Hippocampal formation (tissue), 2 donors: ENCODE measurements at regions not wholly inside any gene's neighbourhood (a gene's known extent, or its start where the extent isn't known, plus 50 kb on each side); places are given as distances from the start of the nearest gene placed in this dataset.
"Not testable (repeated sequence)": the region's sequence is repeated elsewhere in the genome, so short reads cannot be mapped to it uniquely, and the experiment has no call there.

Experiments
- DNase-seq, 2 donors: peaks; one replicate each; lab custom pipeline; 2025; lab: John Stamatoyannopoulos, UW

DNA sequence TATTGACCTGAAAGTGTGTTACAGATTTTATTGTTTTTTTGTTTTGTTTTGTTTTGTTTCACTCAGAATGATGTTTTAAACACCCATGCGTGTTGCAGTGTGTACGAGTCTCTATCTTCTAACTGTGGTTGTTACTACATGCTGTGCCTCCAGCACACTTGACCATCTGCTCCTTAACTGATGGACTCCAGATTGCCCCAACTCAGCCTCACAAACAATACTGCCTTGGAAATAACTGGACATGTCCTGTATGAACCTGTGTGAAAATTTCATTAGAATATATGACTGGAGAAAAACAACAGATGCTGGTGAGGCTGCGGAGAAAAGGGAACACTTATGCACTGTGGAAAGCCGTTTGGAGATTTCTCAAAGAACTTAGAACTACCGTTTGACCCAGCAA, 68.7 kb upstream of the HAND1 start:
- no peak for DNase-seq

DNA sequence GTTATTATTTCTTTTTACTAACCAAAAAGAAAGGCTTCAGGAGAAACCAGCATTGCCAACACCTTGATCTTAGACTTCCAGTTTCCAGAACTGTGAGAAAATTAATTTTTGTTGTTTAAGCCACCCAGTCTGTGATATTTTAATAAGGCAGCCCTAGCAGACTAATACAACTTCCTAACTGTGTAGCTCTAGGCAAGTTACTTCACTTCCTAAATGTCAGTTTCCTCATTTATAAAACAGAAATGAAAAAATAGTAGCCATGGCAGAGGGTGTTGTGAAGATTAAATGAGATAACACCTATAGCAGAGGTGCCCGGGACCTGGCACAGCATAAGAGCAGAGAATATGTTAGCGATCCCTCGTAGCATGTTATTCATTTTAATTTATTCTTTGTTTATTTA, 66.6 kb upstream of the HAND1 start:
- no peak for DNase-seq

DNA sequence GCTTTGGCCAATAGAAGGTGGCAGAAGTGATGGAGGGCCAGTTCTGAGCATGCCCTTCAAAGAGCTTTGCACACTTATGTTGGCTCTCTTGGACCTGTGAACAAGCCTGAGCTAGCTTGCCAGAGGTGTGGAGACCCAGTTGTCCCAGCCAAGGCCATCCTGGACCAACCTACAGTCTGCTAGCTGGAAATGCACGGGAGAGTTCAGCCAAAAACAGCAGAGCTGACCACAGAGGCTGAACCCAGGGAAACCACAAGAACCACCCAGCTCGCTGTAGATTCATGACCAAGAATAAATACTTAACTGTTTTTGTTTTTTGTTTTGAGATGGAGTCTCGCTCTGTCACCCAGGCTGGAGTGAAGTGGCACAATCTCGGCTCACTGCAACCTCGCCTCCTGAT, 65.4 kb upstream of the HAND1 start:
- DNase-seq = no peak

DNA sequence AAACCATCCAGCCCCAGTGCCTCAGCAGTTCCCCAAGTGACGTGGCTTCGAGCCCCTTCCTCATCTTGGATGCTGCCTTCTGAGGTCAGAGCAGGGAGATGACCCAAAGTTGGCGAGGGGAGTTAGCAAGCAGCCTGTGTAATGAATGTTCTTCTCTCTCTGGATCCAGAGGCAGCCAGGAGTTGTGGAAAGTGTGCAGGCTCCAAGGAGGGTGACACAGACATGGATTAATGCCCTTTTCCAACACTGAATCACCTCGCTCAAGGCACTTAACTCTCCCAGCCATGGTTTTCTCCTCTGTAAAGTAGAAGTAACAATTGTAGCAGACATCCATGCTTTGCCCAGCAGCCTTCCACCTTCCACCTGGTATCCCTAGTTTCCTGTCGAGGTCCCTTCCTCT, 64.6 kb upstream of the HAND1 start:
- DNase-seq = no peak

DNA sequence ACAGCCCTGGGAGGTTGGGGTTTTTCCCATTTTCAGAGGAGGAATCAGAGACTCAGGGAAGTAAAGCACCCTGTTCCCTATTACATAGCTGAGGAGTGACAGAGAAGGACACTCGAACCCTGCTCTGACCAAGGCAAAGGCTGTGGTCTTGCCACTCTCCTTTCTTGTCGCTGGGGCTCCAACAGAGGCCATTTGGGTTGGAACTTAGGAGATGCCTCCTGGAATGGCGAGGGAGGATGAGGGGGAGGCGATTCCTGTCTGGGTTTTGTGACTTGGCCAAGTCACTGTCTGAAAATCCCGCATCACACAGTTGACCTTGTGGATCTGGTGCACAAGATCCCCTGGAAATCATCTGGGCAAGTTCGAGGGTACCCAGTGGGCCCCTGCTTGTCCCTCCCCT, 64.0 kb upstream of the HAND1 start:
- no peak for DNase-seq

DNA sequence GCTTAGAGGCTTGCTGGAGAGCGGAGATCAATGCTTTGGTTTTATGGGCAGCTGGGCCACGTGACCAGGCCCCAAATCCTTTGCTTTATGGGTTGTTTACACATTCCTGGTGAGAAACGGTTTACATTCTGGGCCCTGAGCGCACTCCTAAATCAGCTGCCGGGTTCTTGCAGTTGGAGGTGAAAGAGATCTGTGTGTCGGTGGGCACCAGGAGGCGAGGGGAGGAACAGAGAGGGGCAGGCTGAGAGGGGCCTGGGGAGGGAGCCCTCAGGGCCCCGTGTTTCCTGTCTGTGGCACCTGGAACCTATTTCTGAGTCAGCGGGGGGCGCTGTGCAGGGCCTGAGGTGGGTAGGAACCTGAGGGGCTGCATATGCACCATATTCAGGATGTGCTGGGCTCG, 63.5 kb upstream of the HAND1 start:
- DNase-seq = no peak

DNA sequence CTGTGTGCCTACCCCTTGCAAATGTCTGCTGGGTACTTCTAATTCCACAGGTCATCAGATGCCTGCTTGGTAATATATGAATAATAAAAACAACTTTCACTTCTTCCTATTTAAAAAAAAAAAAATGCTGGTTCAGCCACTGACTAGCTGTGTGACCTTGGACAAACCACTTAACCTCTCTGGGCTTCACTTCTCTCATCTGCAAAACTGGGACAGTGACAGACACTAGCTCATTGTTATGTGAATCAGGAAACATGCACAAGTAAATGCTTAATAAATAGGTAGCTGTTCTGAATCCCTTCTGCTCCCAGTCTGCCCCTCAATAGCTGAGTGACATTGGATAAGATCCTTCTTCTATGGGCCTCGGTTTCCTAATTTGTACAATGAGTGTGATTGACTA, 62.6 kb upstream of the HAND1 start:
- no peak for DNase-seq

DNA sequence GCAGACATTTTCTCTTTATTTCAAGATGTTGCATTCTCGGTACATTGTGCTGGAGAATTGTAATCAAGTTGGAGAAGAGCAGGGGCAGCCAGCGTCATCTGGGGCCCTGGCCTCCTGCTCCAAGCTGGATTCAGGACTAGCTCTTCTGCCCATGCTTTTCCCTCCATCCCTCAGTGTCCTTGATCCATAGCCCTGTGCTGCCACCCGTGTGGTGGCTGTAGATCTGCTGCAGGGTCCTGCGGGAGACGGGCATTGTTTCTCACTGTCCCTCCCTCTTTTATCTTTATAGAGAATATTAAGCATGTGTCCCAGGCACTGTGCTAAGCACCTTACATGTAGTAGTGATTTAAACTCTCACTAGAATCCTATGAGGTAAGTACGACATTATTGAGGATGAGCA, 60.5 kb upstream of the HAND1 start:
- DNase-seq = no peak

DNA sequence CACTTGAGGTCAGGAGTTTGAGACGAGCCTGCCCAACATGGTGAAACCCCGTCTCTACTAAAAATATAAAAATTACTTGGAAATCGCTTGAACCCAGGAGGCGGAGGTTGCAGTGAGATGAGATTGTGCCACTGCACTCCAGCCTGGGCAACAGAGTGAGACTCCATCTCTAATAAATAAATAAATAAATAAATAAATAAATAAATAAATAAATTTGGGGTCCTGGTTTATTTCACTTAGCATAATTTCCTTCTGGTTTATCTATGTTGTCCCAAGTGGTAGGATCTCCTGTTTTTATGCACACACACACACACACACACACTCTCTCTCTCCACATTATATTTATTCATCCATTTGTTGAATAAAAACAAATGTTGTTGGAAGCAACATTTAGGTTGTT, 58.4 kb upstream of the HAND1 start:
- DNase-seq = not testable (repeated sequence)

DNA sequence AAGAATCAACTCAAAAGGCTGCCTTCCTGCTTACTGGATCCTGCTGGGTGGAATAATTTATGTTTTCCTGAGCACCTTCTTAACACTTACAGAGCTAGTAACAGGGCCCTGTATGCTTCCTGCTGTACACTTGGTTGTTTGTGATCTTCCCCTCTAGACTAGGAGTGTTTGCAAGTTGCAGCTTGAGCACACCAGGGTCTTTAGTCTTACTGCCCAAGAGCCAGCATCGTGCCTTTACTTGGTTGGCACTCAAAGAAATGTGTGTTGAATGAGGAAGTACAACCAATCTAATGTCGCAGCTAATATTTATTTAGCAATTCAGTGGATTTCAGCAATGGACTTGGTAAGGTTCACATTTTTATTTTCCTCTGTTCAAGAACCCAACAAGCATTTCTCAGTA, 57.5 kb upstream of the HAND1 start:
- DNase-seq = no peak

DNA sequence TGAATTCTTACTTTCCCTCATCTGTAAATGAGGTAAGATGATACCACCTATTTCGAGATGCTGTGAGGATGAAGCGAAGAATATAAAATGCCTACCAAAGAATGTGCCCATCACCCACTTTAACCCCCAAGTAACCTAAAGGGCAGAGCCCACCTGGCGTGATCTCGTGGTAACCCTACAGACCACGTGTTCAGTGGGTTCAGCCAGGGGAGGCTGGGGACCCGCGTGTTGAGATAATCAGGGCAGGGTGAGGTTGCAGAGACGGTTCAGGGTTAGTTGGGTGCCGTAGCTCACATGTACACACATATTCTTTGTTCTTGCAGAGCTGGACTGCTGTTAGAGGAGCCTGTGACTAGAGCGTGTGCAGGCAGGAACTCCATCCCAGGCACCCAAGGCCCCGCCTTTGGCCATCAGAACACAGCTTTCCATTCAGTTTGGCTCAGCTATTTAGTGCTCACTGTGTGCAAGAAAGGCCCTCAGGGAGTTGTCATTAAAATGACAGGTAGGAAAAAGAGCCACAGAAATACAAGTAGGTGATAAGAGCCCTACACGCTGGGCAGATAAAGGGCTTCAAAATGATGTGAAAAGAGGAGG, 56.5 kb upstream of the HAND1 start:
- DNase-seq = no peak

DNA sequence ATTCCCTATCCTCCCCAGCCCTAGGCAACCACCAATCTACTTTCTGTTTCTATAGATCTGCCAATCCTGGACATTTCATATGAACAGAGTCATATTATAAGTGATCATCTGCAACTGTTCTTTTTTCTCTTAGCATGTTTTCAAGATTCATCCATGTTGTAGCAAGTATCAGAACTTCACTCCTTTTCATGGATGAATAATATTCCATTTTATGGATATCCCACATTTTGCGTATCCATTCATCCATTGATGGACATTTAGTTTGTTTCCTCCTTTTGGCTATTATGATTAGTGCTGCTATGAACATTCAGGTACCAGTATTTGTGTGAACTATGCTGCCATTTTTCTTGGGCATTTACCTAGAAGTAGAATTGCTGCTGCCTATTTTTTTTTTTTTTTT, 51.3 kb upstream of the HAND1 start:
- DNase-seq = no peak

DNA sequence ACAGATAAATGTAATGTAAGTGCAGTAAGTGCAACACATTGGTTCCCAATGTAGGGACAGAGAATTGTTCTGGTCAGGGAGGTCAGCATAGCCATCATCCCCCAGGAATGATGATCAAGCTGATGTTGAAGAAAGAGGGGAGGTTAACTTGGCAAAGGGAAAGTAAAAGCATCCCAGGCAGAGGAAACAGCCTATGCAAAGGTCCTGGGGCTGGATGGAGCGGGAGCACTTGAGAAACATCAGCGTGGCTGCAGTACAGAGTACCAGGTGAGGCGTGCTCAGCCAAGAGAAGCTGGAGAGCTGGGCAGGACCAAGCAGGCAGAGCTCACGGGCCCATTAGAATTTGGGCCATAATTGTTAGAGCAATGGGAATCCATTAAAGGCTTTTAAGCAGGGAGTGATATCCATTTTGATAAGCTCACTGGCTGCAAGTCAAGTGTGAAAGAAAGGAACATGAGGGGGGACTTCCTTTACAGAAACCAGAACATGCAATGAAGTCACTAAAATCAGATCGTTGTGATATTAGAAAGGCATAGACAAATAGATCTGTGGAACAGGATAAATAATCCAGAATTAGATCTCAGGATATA, 50.1 kb upstream of the HAND1 start:
- DNase-seq = no peak
